HCT116 (cell line): ENCODE measurements at regions not wholly inside any gene's neighbourhood (a gene's known extent, or its start where the extent isn't known, plus 50 kb on each side); places are given as distances from the start of the nearest gene placed in this dataset.

Experiments used
- ATF3 ChIP-seq: IDR thresholded peaks from 2 replicates; pipeline ENCODE4 v1.6.1; 2012
- EZH2 ChIP-seq: fragments of 200-600 bp; sonication (generic); IDR thresholded peaks from 2 replicates; pipeline ENCODE4 v1.6.1; 2017; ENCODE audit warnings: antibody characterized with exemption, mixed run types
- EZH2phosphoT487 ChIP-seq: fragments of 200-600 bp; IDR thresholded peaks from 2 replicates; pipeline ENCODE4 v1.6.1; 2018; ENCODE audit warnings: antibody characterized with exemption, borderline replicate concordance
- FOSL1 ChIP-seq: IDR thresholded peaks from 2 replicates; pipeline ENCODE4 v1.6.1; 2012; ENCODE audit warnings: low read depth
- MAX ChIP-seq: IDR thresholded peaks from 2 replicates; pipeline ENCODE4 v1.6.1; 2012
- POLR2A ChIP-seq: IDR thresholded peaks from 2 replicates; pipeline ENCODE4 v1.7.0; 2011; ENCODE audit warnings: borderline replicate concordance; ENCODE audit not compliant: insufficient read depth, insufficient read length; ENCODE audit errors: extremely low read depth
- ZNF274 ChIP-seq: fragments of 200-500 bp; sonication (Bioruptor generic); IDR thresholded peaks from 2 replicates; pipeline ENCODE4 v1.6.1; 2014; ENCODE audit warnings: mild to moderate bottlenecking, low read depth, low read length, inconsistent platforms

GRCh38 chr11:97000481-97000880 is 610.7 kb downstream of the JRKL start:
- TF ChIP-seq ATF3 (no peak), FOSL1 (no peak), POLR2A (no peak), ZNF274 (no peak), EZH2phosphoT487 (no peak), MAX (no peak), EZH2 (no peak)
